ELR (cell line): ENCODE measurements at regions not wholly inside any gene's neighbourhood (a gene's known extent, or its start where the extent isn't known, plus 50 kb on each side); places are given as distances from the start of the nearest gene placed in this dataset.

Experiments used
- DNase-seq: peaks from one replicate; pipeline ENCODE4 v3.0.0-alpha.2; 2015; ENCODE audit warnings: low read depth

DNA sequence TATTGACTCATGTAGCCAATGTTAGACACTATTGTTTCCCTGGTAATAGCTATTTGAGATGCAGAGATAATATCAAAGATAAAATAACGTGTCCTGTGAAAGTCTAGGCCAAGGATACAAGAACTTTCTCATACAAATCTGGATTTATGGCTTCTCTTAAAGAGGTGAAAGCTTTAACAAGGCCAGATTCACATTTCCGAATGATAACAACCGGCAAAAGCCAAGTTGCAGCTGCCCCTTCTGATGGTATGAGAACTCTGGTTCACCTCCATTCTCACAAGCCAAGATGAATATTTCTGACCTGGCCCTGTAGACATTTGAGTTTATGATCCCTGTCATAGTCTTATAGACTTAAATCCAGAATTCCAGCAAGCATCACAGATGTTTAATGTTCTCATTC is 230.4 kb upstream of the ZC3H12C start:
- DNase-seq = no peak

DNA sequence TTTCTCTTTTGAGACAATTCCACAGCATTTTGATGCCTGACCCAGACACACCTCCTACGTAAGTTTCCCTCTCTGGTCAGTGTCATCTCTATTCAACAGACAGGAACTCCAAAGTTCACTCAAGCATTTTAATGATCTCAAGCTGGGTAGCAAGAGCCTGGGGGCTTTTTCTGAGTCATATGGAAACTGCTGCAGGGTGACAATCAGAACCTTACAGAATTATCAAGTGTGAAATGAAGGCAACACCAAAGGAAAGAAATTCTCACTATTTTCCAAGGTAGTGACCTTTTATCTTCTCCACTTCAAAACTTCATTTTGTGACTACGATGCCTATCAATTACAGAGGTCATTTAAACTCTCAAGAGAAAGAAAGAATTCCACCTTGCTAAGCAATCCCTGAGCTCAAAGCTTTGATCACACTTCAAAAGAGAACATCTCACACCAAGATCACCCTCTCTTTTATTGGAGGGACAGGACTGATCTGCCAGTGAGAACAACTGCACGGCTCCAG is 229.0 kb upstream of the ZC3H12C start:
- DNase-seq = peak; percentile 36

DNA sequence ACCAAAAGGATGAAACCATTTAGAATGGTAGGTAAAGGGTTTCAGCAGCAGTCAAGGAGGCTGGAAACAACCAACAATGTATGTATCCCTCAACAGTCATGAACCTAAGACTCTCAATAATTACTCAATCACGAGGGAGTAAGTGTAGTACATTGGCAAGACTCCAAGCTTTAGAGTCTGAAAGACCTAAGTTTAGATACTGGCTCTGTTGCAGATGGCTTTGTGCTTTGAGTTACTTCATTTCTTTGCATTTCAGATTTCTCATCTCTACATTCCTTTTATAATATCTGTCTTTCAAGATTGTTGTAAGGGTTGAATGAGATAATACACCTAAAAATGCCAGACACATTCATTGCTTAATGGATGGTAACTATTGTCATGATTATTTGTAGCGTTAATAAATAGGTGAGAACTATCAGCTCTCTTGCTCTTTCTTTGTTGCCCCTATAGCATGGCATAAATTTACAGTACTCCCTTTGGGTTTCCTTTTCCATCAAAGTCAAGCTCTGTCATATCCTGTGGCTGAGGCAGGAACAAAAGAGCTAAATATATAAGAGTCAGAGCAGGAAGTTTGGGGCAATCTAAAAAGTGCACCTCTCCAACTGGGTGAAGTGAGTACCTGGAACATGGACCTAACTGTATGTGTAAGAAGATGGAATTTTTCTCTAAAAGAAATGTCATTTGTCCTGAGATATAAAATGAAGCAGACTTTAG is 228.2 kb upstream of the ZC3H12C start:
- peak; percentile 45 for DNase-seq

DNA sequence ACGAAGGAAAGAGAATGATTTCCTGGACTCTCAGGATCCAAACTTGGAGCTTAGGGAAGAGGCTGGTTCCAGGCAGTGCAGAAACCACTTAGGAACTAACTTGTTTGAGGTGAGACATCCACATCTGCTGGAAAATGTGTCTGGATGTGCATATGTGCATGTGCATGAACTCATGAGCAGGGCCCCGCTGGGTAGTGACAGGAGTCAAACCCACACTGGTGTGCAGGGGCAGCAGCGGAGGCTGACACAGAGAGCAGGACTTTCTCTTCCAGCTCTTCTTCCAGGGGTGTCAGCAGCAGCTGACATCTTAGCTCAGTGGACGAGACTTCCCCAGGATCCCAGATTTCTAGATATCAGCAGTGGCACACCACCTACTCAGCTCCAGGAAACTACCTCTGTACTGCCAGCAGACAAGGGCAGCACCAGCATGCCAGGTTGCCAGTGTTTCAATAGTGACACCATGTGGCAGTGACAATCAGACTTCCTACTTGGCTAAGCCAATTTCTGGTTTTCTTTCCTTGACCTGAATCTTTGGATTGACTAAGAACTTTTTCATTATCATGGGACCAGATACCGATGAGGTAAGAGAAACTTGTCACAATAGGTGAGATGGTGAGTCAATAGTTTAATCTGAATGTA is 227.5 kb upstream of the ZC3H12C start:
- peak; percentile 7 for DNase-seq

DNA sequence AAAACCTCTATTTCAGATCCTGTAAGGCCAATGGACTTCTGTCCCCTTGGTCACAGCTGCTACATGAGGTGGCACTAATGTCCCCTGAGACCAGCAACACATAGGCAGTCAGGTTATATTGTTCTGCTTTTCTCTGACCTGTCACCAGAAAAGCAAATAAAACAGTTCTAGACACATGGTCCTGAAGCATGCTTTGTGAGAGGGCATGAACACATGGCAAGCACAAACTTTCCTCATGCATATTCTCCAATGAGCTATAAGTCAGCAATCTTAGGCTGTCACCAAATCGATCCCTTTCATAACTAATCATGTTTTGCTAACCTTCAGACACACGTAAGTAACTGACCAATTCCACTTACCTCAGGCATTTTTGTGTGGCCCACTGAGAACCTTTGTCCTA is 225.4 kb upstream of the ZC3H12C start:
- no peak for DNase-seq

DNA sequence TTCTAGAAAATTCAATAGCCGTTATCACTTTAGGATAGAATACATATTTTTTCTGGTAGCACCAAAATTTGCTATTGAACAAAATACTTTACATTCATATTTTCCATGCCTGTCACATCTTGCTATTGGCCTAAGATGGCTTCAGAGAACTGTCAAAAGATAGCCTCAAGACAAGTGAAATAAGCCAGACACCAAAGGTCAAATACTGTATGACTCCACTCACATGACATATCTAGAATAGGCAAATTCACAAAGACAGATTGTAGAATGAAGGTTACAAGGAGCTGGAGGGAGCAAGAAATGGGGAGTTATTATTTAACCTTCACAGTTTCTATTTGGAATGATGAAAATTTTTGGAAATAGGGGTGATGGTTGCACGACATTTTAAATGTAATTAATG is 223.7 kb upstream of the ZC3H12C start:
- no peak for DNase-seq

GRCh38 chr11:109870297-109870696 is 222.9 kb upstream of the ZC3H12C start:
- no peak for DNase-seq

DNA sequence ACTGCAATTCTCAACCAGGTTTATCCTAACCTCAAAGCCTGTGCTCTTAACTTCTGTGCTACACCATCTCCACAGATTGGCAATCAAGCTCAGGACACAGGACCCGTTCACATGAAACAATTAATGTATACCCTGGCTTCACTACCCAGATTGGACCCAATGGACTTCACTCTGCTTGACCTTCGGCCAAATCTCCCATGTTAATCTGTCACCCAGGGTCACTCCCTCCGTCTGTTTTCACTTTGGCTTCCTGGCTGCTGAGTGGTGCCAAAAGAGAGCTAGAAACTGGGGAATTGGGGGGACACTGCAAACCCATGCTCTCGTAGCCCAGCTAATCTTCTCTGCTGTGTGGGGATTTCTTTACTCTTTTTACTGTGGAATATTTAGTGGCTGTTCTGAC is 216.1 kb upstream of the ZC3H12C start:
- no peak for DNase-seq

GRCh38 chr11:109884501-109884900 is 208.7 kb upstream of the ZC3H12C start:
- no peak for DNase-seq

DNA sequence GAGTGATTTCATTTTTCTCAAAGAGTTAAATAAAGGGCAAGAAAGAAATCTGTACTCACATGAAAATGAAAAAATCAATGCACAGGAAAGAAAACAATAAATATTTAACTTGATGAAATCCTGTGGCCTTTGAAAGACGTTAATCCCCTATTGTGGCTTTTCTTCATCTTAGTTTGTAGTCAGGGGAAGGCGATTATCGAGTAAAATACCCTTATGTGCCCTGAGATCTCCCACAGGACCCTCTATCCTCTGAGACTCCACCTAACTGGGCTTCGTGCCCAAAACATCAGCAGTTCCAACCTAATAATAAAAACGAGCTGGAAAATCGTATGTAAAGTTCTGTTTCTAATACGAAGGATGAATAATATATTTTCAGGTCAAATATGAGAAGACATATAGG is 208.2 kb upstream of the ZC3H12C start:
- no peak for DNase-seq

- peak; percentile 35 for DNase-seq
These were observed 200.8 kb upstream of the ZC3H12C start for GRCh38 chr11:109892321-109892794.

GRCh38 chr11:109894242-109894641 is 198.9 kb upstream of the ZC3H12C start:
- DNase-seq = no peak

DNA sequence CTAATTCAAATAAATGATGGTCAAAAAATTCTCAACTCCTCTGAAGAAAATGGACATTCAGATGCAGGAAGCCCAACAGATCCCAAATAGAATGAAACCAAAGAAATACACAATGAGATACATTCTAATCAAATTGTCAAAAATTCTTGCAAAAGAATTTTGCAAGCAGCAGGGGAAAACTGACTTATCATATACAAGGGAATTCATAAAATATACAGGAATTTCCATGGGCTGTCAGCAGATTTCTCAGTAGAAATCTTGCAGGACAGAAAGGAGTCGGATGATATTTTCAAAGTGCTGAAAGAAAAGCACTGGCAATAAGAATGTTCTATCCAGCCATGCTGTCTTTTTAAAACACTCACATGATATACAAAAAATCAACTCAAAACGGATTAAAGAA is 194.6 kb upstream of the ZC3H12C start:
- DNase-seq = no peak

GRCh38 chr11:109902764-109903433 is 190.3 kb upstream of the ZC3H12C start:
- no peak for DNase-seq

DNA sequence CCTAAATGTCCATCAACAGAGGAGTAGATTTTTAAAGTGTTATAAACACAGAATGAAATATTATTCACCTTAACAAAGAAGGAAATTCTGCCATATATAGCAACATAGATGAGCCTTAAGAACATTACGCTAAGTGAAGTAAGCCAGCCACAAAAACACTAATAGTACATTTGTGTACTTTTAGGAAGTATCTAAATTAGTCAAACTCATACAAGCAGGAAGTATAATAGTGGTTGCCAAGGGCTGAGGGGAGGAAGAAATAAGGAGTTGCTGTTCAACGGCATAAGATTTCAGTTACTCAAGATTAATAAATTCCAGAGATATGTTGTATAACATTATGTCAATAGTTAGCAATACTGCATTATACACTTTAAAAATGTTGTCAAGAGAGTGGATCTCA is 181.7 kb upstream of the ZC3H12C start:
- no peak for DNase-seq

GRCh38 chr11:109914038-109914437 is 179.2 kb upstream of the ZC3H12C start:
- no peak for DNase-seq

- DNase-seq = peak; percentile 34
These were observed 178.2 kb upstream of the ZC3H12C start for GRCh38 chr11:109914809-109915653.

GRCh38 chr11:109926941-109927340 is 166.3 kb upstream of the ZC3H12C start:
- DNase-seq = no peak

- DNase-seq = no peak
These were observed 163.9 kb upstream of the ZC3H12C start for GRCh38 chr11:109929308-109929707.

GRCh38 chr11:109933126-109933525 is 160.1 kb upstream of the ZC3H12C start:
- peak; percentile 23 for DNase-seq

DNA sequence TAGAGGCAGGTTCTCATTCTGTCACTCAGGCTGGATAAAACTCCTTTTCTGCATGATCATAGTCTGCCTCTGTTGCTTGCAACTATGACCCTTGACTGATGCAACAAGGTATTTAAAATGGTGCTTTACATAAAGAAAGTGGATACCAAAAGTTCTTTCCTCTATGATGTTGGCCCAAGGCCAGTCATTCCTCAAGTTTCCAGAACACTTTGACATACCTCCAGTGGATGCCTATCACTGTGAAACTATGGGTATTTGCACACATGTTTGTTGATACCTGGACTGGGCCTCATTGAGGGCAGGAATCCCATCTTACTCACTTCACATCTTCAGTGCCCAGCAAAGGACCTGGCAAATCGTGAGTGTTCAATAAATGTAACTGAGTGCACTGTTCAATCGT is 159.0 kb upstream of the ZC3H12C start:
- no peak for DNase-seq

- DNase-seq = no peak
These were observed 156.5 kb upstream of the ZC3H12C start for GRCh38 chr11:109936661-109937180.
